Type B pancreatic cell (in vitro differentiated cells): ENCODE measurements at regions not wholly inside any gene's neighbourhood (a gene's known extent, or its start where the extent isn't known, plus 50 kb on each side); places are given as distances from the start of the nearest gene placed in this dataset.
A peak's percentile ranks its signal among the peaks of the same experiment; 100 is the strongest.

Source experiments
- DNase-seq: peaks from one replicate; pipeline ENCODE4 v3.0.0; 2021; ENCODE audit warnings: mixed read lengths; ENCODE audit not compliant: unreplicated experiment; ENCODE audit errors: extremely low spot score
- H3K27ac Mint-ChIP-seq: 2 replicates; pipeline ENCODE4 v1.8.0; 2021; ENCODE audit warnings: mild to moderate bottlenecking, mixed read lengths
- H3K27me3 Mint-ChIP-seq: 2 replicates; pipeline ENCODE4 v1.8.0; 2021; ENCODE audit warnings: mixed read lengths
- H3K36me3 Mint-ChIP-seq: 2 replicates; pipeline ENCODE4 v1.8.0; 2021; ENCODE audit warnings: mixed read lengths
- H3K4me1 Mint-ChIP-seq: one replicate; pipeline ENCODE4 v1.8.0; 2021; ENCODE audit warnings: mixed read lengths; ENCODE audit not compliant: unreplicated experiment
- H3K4me3 Mint-ChIP-seq: 2 replicates; pipeline ENCODE4 v1.8.0; 2021; ENCODE audit warnings: mild to moderate bottlenecking, mixed read lengths
- H3K9me3 Mint-ChIP-seq: 2 replicates; pipeline ENCODE4 v1.8.0; 2021; ENCODE audit warnings: mixed read lengths
- CTCF ChIP-seq: fragments of 200-600 bp; sonication (generic); conservative IDR thresholded peaks from 2 replicates; pipeline ENCODE4 v1.5.0; 2021; ENCODE audit warnings: antibody characterized with exemption, mild to moderate bottlenecking

- H3K27me3 Mint-ChIP-seq, result peaks cover 7% of the 10 kb centered on the region
- no peak for TF ChIP-seq CTCF
- H3K9me3 Mint-ChIP-seq, result no peaks in the 10 kb centered on the region
- no peak for DNase-seq
- no peaks in the 10 kb centered on the region for H3K36me3 Mint-ChIP-seq
- H3K4me1 Mint-ChIP-seq, result peaks cover 12% of the 10 kb centered on the region
- H3K4me3 Mint-ChIP-seq, result no peak overlapping the region
- H3K27ac Mint-ChIP-seq, result no peak overlapping the region
Measured at GRCh38 chr13:59368693-59369092, 795.0 kb downstream of the DIAPH3 start.

- H3K9me3 Mint-ChIP-seq, result no peaks in the 10 kb centered on the region
- no peak overlapping the region for H3K4me3 Mint-ChIP-seq
- H3K27me3 Mint-ChIP-seq, result peaks cover 7% of the 10 kb centered on the region
- H3K27ac Mint-ChIP-seq, result no peak overlapping the region
- H3K4me1 Mint-ChIP-seq, result peaks cover 13% of the 10 kb centered on the region
- DNase-seq, result no peak
- no peaks in the 10 kb centered on the region for H3K36me3 Mint-ChIP-seq
- TF ChIP-seq CTCF, result no peak
Measured at GRCh38 chr13:59371229-59371628, 792.5 kb downstream of the DIAPH3 start.

GRCh38 chr13:59373341-59373740 lies 790.4 kb downstream of the DIAPH3 start:
- peaks cover 3% of the 10 kb centered on the region for H3K9me3 Mint-ChIP-seq
- no peak overlapping the region for H3K27ac Mint-ChIP-seq

GRCh38 chr13:59374691-59375090 lies 789.0 kb downstream of the DIAPH3 start:
- H3K4me3 Mint-ChIP-seq, result no peak overlapping the region

More at GRCh38 chr13:59373341-59373740, 790.4 kb downstream of the DIAPH3 start:
- TF ChIP-seq CTCF, result no peak
- Mint-ChIP-seq H3K36me3 (no peaks in the 10 kb centered on the region), H3K4me3 (no peak overlapping the region), H3K27me3 (peaks cover 7% of the 10 kb centered on the region), H3K4me1 (peaks cover 13% of the 10 kb centered on the region)
- no peak for DNase-seq

GRCh38 chr13:59384154-59384553 lies 779.6 kb downstream of the DIAPH3 start:
- TF ChIP-seq CTCF, result no peak
- Mint-ChIP-seq H3K27me3 (no peaks in the 10 kb centered on the region), H3K4me1 (no peaks in the 10 kb centered on the region), H3K4me3 (no peak overlapping the region), H3K27ac (no peak overlapping the region), H3K9me3 (peaks cover 4% of the 10 kb centered on the region), H3K36me3 (no peaks in the 10 kb centered on the region)
- no peak for DNase-seq

More at GRCh38 chr13:59374691-59375090, 789.0 kb downstream of the DIAPH3 start:
- no peak overlapping the region for H3K27ac Mint-ChIP-seq
- DNase-seq, result no peak
- peaks cover 3% of the 10 kb centered on the region for H3K27me3 Mint-ChIP-seq
- H3K36me3 Mint-ChIP-seq, result no peaks in the 10 kb centered on the region
- peaks cover 6% of the 10 kb centered on the region for H3K4me1 Mint-ChIP-seq
- TF ChIP-seq CTCF, result no peak
- peaks cover 5% of the 10 kb centered on the region for H3K9me3 Mint-ChIP-seq

- no peaks in the 10 kb centered on the region for H3K36me3 Mint-ChIP-seq
- H3K4me3 Mint-ChIP-seq, result no peak overlapping the region
- peaks cover 4% of the 10 kb centered on the region for H3K9me3 Mint-ChIP-seq
- peak; percentile 85 for TF ChIP-seq CTCF
- DNase-seq, result no peak
- H3K27ac Mint-ChIP-seq, result no peak overlapping the region
- no peaks in the 10 kb centered on the region for H3K4me1 Mint-ChIP-seq
- no peaks in the 10 kb centered on the region for H3K27me3 Mint-ChIP-seq
Measured at GRCh38 chr13:59391696-59392095, 772.0 kb downstream of the DIAPH3 start.
